HG03558 (cell line): ENCODE measurements at regions not wholly inside any gene's neighbourhood (a gene's known extent, or its start where the extent isn't known, plus 50 kb on each side); places are given as distances from the start of the nearest gene placed in this dataset.

Experiments used
- ATAC-seq: cut with Tn5 transposase; IDR thresholded peaks from one replicate; pipeline ENCODE4 v1.9.1; 2021; ENCODE audit warnings: moderate number of reproducible peaks; ENCODE audit not compliant: unreplicated experiment; ENCODE audit errors: extremely low read depth

DNA sequence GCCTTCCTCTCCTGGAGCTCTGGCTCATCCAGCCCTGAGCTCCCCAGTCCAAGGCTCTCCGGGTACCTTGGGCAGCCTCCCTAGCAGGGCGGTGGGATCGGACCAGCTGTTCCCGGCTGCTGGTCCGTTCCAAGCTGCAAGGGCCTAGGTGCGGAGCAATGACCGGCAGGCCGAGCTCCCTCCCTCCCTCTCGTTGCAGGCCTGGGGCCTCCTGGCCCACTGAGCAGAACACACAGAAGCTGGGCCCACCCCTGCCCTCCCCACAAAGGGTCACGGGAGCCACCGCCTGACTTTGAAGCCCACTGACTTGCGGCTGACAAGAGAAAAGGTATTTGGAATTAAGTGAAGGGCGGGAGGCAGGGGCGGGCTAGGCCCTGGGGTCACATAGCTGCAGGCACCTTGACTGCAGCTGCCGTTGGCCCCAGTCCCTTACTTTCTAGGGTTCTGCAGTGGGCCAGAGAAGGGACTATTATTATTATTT is 104.7 kb upstream of the IER5L start:
- ATAC-seq: no peak

DNA sequence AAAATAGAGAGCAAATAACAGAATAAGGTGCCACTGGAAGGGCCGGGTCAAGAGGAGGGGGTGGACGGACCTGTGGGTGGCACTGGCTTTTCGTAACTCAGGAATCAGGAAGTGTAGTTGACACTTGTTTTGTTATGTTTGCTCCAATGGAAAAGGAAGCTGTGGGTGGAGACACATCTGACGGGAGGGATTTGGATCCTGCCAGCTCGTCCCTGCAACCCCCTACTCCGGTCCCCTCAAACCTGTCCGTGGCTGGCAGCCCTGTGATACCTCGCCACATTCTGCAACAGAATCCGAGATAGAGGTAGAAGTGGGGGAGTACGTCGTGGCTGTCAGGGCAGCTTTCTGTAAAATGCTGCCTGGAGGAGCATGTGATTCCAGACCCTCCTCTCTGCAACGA is 104.2 kb upstream of the IER5L start:
- ATAC-seq: no peak

DNA sequence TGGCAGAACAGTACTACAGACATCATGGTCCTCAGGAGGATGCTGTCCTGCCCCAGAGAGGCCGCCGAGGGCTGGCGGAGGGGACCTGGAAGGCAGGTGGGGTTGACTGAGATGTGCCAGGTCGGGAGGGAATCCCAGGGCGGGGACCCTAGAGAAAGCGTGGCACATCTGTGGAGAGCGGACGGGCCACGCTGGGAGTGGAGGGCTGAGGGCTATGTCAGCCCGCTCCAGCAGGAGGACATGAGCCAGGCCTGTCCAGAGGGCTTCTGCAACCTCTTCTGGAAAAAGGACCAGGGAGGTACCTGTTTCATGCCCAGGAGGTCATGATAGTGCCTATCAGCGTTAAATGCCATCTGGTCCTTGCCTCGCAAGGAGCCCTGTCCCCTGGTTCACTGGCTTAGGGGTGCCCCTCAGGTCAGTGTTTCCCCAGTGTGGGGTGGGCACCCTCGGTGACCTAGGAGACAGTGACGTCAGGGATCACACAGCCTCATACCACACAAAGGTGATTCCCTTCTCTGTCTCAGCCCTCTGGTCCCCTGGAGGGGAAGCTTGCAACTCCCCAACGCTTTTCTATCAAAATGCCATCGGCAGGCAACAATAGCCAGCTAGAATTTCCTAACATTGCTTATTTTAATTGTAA is 103.6 kb upstream of the IER5L start:
- ATAC-seq: no peak

DNA sequence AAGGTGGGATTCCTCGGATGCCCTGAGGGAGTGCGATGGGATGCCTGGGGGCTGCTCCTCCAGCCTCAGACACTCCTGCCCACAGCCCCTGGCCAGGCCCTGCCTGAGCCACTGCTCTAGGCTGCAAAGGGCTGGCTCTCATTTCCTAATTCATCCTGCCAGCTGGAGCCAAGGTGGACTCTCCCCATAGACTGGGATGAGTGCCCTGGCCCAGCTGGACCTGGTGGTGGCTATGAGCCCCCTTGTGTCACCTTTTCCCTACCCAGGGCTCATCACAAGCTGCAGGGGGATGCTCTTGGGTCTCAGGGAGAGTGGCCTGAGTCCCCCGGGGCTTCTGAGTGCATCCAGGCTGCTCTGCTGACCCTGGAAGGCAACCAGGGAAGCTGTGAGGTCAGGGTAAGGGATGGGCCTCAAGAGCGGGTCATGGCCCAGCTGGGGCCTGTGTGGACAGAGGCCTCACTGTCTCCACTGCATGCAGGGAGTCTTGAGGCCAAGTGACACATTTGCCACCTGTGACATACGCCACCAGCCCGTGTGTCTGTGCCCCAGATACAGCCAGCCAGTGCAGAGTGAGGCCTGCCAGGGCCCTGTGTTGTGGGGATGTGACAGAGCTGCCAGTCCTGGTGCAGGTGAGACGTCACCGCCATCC is 102.7 kb upstream of the IER5L start:
- no peak for ATAC-seq

DNA sequence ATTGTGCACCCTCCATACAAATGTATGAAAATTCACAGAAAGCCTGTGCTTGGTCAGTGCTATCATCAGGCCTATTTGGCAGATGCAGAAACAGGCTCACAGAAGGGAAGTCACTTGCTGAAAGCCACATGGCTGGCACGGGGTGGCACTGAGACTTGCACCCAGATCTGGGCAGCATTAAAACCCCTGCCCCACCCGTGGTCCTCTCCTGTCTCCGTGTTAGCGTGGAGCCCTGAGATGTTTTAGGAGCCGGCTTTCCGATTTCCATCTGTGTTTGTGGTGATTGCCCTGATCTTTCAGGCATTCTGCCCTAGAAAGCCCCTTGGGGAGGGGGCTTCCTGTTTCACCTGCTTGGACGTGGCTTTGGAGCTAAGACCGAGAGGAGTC is 102.2 kb upstream of the IER5L start:
- ATAC-seq: no peak

DNA sequence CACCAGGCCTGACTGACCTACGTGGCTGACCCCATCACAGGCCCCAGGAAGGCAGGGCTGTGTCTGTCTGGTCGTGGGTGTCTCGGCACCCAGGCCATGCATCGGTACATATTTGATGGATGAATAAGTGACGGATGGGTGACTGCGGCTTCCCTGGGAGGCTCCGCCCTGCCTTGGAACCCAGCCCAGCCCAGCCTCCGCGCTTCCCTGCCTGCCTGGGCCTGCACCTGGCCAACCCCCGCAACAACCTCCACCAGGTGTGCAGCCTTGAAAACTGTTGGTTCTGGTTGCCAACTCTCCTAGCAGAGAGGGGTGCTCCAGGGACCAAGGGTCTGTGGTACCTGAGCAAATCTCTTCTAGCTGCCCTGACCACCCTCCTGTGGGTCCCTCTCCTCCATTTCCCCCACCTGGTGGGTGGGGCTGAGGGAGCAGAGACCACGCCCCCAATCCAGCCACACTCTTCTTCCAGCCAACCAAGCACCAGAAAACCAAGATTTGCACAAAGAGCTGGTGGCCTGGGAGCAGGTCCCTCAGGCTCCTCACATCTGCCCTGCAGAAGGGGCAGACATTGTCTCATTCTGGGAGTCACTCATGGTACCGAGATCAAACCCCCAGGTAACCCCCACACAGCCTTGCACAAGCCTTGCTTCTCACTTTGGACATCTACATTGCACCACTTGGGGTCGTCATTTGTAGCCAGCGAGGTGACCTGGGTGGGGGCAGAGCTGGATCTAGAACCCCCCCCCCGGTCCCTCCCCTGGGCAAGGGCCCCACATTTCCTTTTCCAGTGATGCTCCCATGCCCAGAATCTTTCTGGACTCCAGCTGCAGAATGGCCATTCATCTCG is 100.6 kb upstream of the IER5L start:
- ATAC-seq: no peak

GRCh38 chr9:129276486-129277230 is 98.6 kb upstream of the IER5L start:
- no peak for ATAC-seq

DNA sequence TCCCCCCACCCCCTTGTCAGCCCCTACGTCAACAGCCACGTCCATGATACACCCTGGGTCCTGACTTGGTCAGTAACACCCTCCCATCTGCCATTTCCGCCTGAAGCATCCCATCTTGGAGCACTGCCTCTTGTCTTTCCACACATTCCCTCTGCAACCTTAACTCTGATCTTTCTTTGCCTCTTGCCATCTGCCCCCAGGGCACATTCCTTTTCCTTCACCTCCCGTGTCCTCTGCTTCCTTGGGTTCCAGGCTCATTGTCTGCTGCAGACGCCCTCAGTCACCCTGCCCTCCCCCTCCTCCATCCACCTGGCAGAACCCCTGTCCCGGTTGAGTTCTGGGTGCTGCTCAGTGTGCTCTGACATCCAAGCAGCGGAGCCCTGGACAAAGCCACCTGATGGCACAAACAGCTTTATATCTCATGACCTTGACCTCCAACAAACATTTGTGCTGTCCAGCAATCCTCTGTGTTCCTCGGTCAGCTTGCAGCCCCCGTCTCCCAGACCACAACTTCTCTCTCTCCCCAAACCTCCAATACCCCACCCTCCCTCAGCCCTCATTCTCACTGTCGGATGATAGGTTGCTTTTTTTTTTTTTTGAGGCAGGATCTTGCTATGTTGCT is 97.7 kb upstream of the IER5L start:
- no peak for ATAC-seq

DNA sequence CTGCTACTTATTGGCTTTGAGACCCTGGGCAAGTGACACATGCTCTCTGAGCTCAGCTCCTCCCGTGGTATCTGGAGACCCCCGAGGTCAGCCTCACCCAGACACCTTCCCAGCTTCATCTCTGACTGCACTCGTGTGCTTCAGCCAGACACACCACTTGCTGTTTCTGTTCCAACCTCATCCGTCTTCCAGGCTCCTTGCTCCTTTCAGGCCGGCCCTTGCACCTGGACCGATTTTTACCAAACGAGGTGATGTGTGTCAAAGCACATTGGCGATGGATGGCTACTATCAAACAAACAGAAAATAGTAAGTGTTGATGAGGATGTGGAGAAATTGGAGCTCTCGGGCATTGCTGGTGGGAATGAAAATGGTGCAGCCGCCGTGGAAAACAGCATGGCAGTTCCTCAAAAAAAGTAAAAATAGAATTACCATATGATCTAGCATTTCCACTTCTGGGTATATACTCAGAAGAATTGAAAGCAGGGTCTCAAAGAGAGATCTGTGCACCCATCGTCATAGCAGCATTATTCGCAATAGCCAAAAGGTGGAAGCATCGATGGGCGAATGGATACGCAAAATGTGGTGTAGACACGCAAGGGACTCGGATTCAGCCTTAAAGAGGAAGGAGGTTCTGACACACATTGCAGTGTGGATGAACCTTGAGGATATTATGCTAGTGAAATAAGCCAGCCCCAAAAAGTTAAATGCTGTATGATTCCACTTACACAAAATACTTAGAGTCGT is 96.1 kb upstream of the IER5L start:
- no peak for ATAC-seq

DNA sequence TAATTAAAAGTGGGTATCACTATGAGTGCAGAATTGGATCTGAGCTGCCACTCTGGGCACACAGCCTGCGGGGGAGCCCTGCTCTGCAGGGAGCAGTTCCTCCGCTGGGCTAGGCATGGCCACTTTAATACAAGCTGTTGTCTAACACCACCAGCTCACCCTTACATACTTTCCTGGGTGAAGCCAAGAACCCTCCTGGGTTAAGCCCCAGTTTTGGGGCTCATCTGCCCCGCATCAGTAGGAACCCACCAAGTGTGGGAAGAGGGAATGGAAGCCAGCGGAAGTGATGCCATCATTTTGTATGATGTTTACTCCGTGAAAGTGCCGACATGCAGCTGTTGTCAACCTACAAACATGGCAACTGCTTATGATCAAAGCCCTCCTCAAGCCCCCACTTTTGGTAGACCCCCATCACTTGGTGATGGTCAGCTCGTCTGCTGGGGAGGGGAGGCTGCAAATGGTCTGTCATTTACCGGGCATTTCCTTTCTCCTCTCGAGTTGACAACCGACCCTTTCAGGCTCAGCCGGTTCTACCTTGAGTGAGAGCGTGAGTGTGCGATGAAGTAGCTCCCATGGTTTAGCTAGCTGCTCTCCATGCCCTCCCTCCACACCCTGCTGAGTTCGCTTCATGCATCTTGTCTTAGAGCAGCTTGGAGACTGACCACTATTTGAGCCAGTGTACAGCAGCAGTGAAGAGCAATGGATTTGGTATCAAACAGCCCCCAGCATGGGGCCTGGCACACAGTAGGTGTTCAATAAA is 95.3 kb upstream of the IER5L start:
- no peak for ATAC-seq

DNA sequence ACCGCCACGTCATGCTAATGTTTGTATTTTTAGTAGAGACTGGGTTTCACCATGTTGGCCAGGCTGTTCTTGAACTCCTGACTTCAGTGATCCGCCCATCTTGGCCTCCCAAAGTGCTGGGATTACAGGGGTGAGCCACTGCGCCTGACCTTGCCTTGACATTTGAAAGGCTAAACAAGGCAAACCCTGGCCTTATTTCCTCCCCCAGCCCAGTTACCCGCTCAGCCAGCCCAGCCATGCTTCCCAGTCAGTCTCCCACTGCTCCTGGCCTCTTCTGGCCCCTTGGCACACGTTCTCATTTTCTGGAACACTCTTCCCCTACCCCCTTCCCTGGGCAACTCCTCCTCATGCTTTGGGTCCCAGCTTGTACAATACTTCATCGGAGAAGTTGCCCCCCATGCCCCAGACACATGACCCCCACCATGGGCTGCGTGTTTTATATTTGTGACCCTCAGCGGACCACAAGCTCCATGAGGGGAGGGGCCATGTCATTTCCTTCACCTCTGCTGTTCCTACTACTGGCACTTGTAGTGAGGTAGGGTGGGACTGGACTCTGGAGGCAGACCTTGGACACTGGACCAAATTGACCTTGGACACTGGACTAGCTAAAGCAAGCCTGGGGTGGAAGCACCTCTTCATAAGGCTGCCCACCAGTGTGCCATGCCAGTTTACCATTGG is 94.4 kb upstream of the IER5L start:
- ATAC-seq: no peak

GRCh38 chr9:129270903-129271431 is 92.9 kb upstream of the IER5L start:
- ATAC-seq: no peak

- ATAC-seq: peak; percentile 61
These were observed 92.1 kb upstream of the IER5L start for GRCh38 chr9:129270205-129270604.

DNA sequence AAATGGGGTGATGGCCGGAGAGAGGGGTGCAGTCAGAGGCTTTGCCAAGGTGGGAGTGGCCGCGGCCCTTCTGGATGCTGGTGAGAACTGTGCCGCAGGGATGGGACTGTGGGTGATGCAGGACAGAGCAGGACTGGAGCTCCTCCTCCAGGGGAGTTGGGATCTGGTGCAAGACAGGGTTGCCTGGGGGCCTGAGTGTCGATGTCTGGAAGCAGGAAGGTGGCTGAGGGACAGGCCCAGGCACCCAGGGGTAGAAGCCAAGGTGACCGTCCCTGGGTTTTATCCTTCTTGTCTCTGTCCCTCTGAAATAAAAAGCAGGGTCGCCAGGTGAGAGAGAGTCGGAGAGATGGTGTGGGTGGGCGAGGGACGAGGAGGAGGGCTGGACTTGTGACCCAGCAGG is 89.1 kb upstream of the IER5L start:
- ATAC-seq: no peak

- no peak for ATAC-seq
These were observed 88.5 kb upstream of the IER5L start for GRCh38 chr9:129266536-129266935.

DNA sequence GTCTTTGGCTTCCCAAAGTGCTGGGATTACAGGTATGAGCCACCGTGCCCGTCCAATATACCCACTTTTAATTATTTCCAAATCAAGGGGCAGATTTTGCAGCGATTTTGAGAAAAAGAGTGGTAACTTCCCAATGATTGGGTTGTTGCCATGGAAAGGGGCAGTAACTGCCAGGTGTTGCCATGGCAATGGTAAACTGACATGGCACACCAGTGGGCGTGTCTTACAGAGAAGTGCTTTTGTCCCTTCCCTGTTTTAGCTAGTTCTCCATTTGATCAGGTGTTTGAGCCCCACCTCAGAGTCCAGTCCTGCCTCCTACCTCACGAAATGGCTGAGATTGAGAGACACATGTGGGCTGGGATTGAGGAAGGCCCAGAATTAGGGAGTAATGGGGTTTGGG is 86.3 kb upstream of the IER5L start:
- ATAC-seq: no peak

GRCh38 chr9:129263836-129264235 is 85.8 kb upstream of the IER5L start:
- ATAC-seq: no peak

DNA sequence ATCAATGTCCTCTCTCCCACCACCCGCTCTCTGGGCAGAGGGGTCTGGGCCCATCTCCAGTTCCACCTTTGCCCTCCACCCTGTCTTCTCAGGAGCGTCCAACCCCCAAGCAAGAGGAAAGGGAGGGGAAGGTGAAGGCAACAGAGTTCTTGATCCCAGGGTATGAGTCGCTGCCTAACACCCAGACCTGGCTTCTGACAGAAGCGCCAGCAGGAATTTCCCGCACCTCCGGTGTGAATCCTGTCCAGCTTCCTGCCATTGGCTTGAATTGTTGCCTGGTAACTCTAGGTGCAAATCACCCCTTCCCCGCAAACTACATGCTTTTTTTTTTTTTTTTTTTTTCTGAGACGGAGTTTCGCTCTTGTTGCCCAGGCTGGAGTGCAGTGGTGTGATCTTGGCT is 84.2 kb upstream of the IER5L start:
- ATAC-seq: no peak
